Bone marrow (tissue), 2 donors: ENCODE measurements at regions not wholly inside any gene's neighbourhood (a gene's known extent, or its start where the extent isn't known, plus 50 kb on each side); places are given as distances from the start of the nearest gene placed in this dataset.

Experiments used
- DNase-seq, 2 donors: peaks; one replicate each; lab custom pipeline; 2025; lab: John Stamatoyannopoulos, UW

DNA sequence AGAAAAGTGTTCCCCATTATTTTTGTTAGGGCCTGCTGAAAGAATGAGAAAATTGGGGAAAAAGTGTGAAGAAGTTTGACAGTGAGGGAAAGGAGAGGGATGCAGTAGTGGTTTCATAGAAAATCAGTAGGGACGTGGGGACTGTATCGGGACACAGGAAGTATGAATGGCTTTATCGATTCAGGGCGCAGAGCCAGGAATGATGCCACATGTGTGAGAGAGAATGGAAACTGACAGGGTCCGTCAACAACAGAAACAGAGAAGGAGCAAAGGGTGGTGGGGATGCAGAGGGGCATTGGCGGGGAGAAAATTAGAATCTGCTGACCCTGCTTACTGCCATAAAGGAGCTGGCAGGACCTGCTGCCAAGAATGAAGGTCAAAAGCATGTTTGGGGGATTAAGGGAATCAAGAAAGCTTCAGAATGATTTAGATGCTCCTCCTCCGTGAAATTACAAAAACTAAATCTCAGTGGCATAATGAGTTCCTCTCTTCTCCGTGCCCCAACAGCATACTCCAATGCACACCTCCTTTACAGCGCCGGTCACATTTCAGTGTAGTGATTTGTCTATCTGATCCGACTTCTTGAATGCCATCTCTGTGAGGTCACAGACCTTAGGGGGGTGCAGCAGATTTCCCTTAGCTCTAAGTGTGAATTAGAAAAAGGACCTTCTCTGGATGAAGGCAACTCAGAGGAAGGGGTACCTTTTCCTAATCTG lies 92.6 kb downstream of the EMP1 start:
- no peak for DNase-seq

- DNase-seq = no peak
Measured at GRCh38 chr12:13288501-13288900, 92.0 kb downstream of the EMP1 start.

DNA sequence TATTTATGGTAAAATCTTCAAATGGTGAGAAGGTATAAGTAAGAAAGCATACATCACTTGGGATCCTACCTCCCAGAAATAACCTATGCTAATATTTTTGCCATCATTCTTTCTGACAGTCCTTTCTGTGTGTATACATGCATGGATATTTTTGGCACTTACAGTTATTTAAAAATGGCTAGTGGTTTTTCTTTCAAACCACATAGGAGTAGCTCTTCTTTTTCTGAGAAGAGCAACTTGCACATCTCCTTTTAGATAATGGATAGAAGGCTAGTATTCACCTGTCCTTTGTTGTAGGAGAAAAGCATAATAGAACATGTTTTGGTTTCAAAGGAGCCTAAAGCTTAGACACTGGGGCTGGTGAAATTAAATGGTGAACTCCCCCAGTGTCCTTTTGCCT lies 87.3 kb downstream of the EMP1 start:
- DNase-seq = no peak

DNA sequence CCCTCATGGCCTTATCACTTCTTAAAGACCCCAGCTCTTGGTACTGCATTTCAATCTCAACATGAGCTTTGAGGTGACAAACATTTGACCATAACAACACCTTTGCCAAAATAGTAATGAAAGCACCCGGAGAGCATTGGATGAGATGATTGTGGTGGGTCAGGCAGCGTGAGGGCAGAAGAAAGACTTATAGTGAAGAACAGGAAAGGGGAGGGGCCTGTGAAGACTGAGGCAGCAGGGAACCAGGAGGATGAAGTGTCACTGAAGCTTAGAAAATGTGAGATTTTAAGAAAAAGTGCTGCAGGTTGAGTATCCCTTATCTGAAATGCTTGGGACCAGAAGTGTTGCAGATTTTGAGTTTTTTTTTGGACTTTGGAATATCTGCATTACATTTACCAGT lies 86.3 kb downstream of the EMP1 start:
- no peak for DNase-seq

DNA sequence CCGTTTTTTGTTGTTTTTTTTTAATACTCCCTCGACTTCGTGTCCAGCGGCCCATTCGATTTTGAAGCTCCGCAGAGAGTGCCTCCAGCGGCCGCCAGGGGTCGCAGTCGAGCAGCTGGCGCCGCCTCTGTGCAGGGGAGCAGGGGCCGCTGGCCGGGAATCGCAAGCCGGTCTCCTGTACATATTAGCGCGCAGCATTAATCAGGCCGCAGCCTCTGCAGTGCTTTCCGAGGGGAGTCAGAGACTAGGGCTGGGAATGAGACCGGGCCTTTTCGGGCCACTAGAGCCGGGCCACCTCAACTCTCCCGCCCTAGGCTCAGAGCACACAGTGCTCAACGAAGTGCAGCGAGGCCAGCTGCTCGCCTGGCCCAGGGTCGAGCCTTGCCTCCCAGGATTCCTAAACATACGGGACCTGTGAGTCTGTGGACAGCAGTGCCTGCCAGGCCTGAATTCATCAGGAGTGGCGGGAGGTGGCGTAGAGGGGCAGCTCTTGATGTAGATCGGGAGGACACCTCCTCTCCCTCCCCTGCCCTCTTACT lies 81.8 kb downstream of the EMP1 start:
- peak in 1 of 2 donors; percentile 16 for DNase-seq

GRCh38 chr12:13277293-13277692 lies 80.8 kb downstream of the EMP1 start:
- DNase-seq = no peak

GRCh38 chr12:13275241-13276085 lies 78.9 kb downstream of the EMP1 start:
- DNase-seq = no peak

DNA sequence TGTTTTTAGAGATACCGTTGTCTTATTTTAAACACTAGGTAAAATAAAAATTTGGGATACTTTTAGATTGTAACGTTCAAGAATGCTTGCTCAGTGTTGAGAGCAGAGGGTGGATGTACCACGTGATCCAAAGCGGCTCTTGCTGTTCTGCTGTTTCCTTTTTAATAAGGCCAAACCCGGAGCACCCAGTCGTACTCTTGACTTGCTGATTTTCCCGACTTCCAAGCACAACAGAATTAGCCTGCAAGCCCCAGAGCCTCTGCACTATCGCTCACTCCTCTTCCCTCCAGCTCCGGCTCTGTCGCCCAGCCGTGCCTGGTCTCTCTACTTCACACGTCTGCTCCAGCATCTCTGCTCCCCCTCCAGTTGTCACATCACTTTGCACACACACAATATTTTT lies 77.3 kb downstream of the EMP1 start:
- no peak for DNase-seq

DNA sequence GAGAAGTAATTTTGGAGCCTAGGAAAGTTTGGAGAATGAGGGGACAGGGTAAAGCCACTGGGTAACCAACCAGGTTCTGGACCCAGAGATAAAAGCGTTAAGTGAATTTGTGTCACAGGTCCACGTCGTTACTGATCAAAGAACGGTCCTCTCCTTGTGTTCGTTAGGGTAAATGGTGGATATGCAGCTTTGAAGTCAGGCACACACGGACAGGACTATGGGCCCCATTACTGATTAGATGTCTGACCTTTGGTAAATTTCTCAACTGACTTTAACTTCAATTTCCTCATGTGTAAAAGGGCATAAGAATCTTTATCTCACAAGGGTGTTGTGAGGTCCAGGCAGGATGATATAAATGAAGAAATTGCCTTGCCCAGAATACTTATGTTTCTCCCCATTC lies 76.6 kb downstream of the EMP1 start:
- DNase-seq = no peak

DNA sequence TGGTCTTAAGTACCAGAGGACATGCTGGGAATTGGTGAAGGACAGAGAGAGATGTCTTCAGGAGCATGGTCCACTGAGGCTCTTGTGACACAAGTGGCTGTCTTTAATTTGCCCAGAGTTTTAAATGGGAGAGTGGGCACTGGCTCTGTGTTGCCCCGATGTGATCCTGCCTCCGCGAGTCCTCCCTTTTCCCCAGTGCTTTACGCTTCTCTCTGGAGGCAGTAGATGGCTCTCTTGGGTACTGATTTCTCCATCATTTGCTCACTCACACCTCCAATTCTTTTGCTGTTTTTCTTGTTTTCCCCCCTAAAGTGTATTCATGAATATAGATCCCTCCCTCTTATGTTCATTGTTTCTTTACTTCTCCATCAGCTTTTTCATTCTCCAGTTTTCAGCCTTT lies 74.3 kb downstream of the EMP1 start:
- DNase-seq = no peak
